ENCODE measurements at regions not wholly inside any gene's neighbourhood (a gene's known extent, or its start where the extent isn't known, plus 50 kb on each side); places are given as distances from the start of the nearest gene placed in this dataset.
"Not testable (repeated sequence)": the region's sequence is repeated elsewhere in the genome, so short reads cannot be mapped to it uniquely, and the experiment has no call there.

DNA sequence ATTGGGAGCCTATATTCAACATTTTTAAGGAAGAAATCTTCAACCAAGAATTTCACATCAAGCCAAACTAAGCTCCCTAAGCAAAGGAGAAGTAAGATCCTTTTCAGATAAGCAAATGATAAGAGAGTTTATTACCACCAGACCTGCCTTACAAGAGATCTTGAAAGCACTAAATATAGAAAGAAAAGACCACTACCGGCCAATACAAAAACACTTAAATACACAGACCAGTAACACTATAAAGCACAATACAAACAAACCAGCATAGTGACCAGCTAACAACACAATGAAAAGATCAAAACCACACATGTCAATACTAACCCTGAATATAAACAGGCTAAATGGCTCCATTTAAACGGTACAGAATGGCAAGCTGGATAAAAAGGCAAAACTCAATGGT lies 165.4 kb downstream of the MRPL39 start:
- H3K4me1 Mint-ChIP-seq (ENCODE audit: low read depth): no peaks in the 10 kb centered on the region

GRCh38 chr21:25437465-25437864 lies 169.8 kb downstream of the MRPL39 start:
- H3K4me3 Mint-ChIP-seq (ENCODE audit: low read depth); DNase-seq (ENCODE audit: low spot score); intact Hi-C loops (cut with micrococcal nuclease); H3K27ac Mint-ChIP-seq; H3K4me1 Mint-ChIP-seq (ENCODE audit: low read depth); H3K27me3 Mint-ChIP-seq (ENCODE audit: low read depth): not testable (repeated sequence)
- peaks cover 15% of the 10 kb centered on the region for H3K36me3 Mint-ChIP-seq (ENCODE audit: low read depth)
- peaks cover 17% of the 10 kb centered on the region for H3K9me3 Mint-ChIP-seq

More for the DNA sequence above, 165.4 kb downstream of the MRPL39 start:
- no peak overlapping the region for H3K4me3 Mint-ChIP-seq (ENCODE audit: low read depth)
- no peak overlapping the region for H3K27ac Mint-ChIP-seq
- no peak for DNase-seq (ENCODE audit: low spot score)
- intact Hi-C loops (cut with micrococcal nuclease): no loop called here
- no peaks in the 10 kb centered on the region for H3K27me3 Mint-ChIP-seq (ENCODE audit: low read depth)
- peaks cover 1% of the 10 kb centered on the region for H3K36me3 Mint-ChIP-seq (ENCODE audit: low read depth)
- H3K9me3 Mint-ChIP-seq: peaks cover 2% of the 10 kb centered on the region

GRCh38 chr21:25428537-25428936 lies 178.7 kb downstream of the MRPL39 start:
- H3K4me1 Mint-ChIP-seq (ENCODE audit: low read depth): peaks cover 47% of the 10 kb centered on the region
- DNase-seq (ENCODE audit: low spot score): no peak
- no peaks in the 10 kb centered on the region for H3K27me3 Mint-ChIP-seq (ENCODE audit: low read depth)
- H3K9me3 Mint-ChIP-seq: peaks cover 3% of the 10 kb centered on the region
- H3K4me3 Mint-ChIP-seq (ENCODE audit: low read depth): peak overlapping the region; percentile 40
- peak overlapping the region; percentile 53 for H3K27ac Mint-ChIP-seq
- H3K36me3 Mint-ChIP-seq (ENCODE audit: low read depth): no peaks in the 10 kb centered on the region
- intact Hi-C loops (cut with micrococcal nuclease): loop anchor here (1.0 to 10.0 kb wide), 9 partner anchors 28 to 376 kb away; partner anchors contain the start of genes ATP5PF and GABPA

DNA sequence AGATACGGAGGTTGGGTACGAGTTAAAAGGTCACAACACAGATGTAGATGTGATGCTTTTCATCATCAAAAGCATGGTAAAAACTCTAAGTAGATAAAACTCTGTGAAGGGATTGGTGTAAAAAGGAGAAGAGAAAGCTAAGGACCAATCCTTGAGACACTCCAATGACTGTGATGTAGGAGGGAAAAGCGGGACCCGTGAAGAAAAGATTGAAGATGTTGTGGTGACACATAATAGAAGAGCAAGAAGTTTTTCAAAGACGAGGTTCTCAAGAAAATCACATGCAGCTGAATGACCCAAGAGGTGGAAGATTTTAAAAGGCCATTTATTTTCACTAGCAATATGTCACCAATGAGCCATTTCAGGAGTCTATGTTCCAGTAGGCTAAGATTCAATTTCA lies 179.5 kb downstream of the MRPL39 start:
- Mint-ChIP-seq H3K4me1 (ENCODE audit: low read depth) (peaks cover 47% of the 10 kb centered on the region), H3K9me3 (peaks cover 3% of the 10 kb centered on the region), H3K4me3 (ENCODE audit: low read depth) (peak overlapping the region; percentile 6), H3K36me3 (ENCODE audit: low read depth) (no peaks in the 10 kb centered on the region), H3K27me3 (ENCODE audit: low read depth) (no peaks in the 10 kb centered on the region), H3K27ac (peak overlapping the region; percentile 13)
- intact Hi-C loops (cut with micrococcal nuclease): loop anchor here (1.0 to 10.0 kb wide), 9 partner anchors 28 to 377 kb away; partner anchors contain the start of genes ATP5PF and GABPA
- DNase-seq (ENCODE audit: low spot score): no peak

DNA sequence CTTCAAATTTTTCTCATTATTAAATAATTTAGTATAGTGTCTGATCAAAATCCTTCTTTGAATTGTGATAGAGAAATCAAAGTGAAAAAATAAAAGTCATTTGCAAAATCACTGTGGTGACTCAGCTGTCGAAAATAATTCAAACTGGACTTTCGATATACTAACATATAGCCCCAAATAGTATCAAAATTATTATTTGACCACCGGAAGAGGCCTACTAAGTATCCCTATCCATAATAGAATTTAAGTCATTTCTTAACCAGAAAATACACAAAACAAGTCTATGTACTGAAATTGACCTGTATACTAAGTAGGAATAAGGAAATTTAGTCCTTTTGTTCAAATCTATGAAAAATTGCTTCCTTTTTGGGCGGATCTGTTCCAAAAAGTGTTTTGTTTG lies 180.7 kb downstream of the MRPL39 start:
- intact Hi-C loops (cut with micrococcal nuclease): loop anchor here (10.0 kb wide), 2 partner anchors 308 to 378 kb away; partner anchors contain the start of genes ATP5PF and GABPA
- H3K27ac Mint-ChIP-seq: no peak overlapping the region
- H3K9me3 Mint-ChIP-seq: no peaks in the 10 kb centered on the region
- peaks cover 51% of the 10 kb centered on the region for H3K4me1 Mint-ChIP-seq (ENCODE audit: low read depth)
- no peak overlapping the region for H3K4me3 Mint-ChIP-seq (ENCODE audit: low read depth)
- DNase-seq (ENCODE audit: low spot score): no peak
- no peaks in the 10 kb centered on the region for H3K27me3 Mint-ChIP-seq (ENCODE audit: low read depth)
- no peaks in the 10 kb centered on the region for H3K36me3 Mint-ChIP-seq (ENCODE audit: low read depth)

DNA sequence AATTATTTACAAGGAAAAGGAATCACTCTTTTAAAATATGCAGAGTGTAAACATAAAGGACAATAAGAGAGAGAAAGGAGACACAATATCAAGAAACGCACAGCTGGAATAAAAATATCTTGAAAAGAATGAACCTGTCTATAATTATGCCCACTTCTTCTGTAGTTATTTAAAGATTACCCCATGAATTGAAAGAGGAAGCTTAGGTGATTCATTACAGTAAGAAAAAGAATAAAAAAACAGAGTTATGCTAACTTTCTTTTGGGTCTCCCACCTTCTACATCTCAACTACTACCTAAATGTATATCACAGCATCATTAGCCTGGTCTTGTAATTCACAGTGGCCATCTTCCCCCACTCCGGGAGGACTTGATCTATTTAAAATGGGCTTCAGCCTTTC lies 182.1 kb downstream of the MRPL39 start:
- Mint-ChIP-seq H3K4me1 (ENCODE audit: low read depth) (peaks cover 60% of the 10 kb centered on the region), H3K36me3 (ENCODE audit: low read depth) (no peaks in the 10 kb centered on the region), H3K4me3 (ENCODE audit: low read depth) (no peak overlapping the region)

DNA sequence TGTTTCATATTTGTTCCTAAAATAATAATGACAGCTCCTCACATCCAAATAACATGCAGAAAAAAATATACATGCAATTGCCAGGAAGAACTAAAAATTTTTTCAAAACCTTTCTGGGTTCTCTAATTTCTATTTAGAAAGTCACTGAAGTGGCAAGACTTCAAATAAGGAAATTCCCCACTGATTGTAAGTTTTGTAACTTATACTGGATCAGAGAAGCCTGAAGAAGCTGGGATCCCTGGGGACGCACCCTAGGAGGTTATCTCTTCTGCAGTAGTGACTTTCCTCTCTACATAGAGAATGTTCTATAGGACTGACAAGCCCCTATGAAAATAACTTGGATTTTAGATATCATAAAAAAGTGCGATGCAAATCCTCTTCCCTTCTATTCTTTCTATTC lies 182.6 kb downstream of the MRPL39 start:
- Mint-ChIP-seq H3K36me3 (ENCODE audit: low read depth) (no peaks in the 10 kb centered on the region), H3K4me3 (ENCODE audit: low read depth) (no peak overlapping the region), H3K4me1 (ENCODE audit: low read depth) (peaks cover 62% of the 10 kb centered on the region), H3K27me3 (ENCODE audit: low read depth) (no peaks in the 10 kb centered on the region), H3K27ac (no peak overlapping the region), H3K9me3 (no peaks in the 10 kb centered on the region)
- intact Hi-C loops (cut with micrococcal nuclease): loop anchor here (5.0 to 10.0 kb wide), 3 partner anchors 283 to 380 kb away; partner anchors contain the start of genes ATP5PF and GABPA
- no peak for DNase-seq (ENCODE audit: low spot score)

More for the DNA sequence above, 182.1 kb downstream of the MRPL39 start:
- DNase-seq (ENCODE audit: low spot score): no peak
- Mint-ChIP-seq H3K9me3 (no peaks in the 10 kb centered on the region), H3K27ac (no peak overlapping the region), H3K27me3 (ENCODE audit: low read depth) (no peaks in the 10 kb centered on the region)
- intact Hi-C loops (cut with micrococcal nuclease): loop anchor here (10.0 kb wide), 2 partner anchors 310 to 380 kb away; partner anchors contain the start of genes ATP5PF and GABPA

DNA sequence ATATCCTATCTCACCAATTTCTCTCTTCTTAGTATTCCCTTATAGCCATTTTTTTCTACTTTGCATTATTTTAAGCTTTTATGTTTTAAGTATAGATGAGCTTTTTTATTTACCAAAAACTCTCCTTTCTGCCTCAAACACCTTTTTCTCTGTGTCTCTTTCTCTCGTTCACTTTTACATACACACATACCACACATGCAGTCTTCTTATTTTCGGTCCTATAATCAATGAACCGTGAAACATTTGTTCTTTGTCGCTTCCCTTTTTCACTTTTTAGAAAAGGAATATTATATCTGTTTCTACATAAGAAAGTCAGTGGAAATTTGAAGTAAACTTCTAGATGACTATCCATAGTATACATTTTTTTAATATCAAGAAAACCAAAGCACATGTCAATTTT lies 183.2 kb downstream of the MRPL39 start:
- Mint-ChIP-seq H3K27ac (peak overlapping the region; percentile 13), H3K36me3 (ENCODE audit: low read depth) (no peaks in the 10 kb centered on the region), H3K27me3 (ENCODE audit: low read depth) (no peaks in the 10 kb centered on the region), H3K4me1 (ENCODE audit: low read depth) (peaks cover 59% of the 10 kb centered on the region), H3K9me3 (no peaks in the 10 kb centered on the region), H3K4me3 (ENCODE audit: low read depth) (peak overlapping the region; percentile 51)
- intact Hi-C loops (cut with micrococcal nuclease): loop anchor here (5.0 to 10.0 kb wide), 3 partner anchors 283 to 381 kb away; partner anchors contain the start of genes ATP5PF and GABPA
- no peak for DNase-seq (ENCODE audit: low spot score)

DNA sequence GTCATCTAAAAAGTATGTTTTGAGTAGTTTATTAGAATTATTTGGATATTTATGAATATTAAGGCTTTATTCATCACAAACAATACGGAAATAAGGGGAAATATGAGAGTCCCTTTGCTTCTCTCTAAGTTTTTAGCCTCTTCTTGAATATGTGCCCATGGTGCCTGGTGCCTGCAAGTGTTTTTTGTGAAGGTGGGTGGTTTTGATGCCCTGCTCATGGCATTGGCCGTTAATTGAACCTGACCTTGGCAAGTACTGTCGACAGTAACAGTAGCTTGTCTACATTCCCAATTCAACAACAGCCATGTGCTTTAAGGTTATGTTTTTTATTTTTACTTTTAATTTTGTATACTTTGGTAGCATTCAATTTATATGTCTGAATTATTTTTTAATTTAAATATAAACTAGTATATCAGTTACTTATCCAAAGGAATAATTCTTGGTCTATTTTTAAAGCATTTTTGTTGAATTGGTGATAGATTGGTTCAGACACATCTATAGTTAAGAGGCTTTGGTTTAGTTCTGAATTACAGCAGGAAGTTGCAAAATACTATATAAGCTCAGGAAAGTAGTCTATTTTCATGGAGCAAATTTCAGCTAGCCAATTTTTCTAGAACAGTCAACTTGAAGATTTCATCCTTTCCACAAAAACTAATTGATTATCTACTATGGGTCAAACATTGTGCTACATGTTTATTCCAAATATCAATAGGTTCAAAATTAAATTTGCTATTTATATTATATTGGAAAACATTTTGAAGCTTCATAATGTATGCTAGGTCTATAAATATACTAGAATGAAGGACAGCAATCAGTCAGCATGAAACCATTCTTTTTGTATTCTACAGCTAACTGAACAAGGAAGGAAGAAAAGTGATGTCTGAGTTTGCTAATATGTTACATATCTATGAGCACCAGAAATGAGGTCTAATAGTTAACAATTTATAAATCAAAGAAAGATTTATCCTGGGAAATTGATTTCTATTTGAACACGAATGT lies 184.4 kb downstream of the MRPL39 start:
- H3K27me3 Mint-ChIP-seq (ENCODE audit: low read depth): no peaks in the 10 kb centered on the region
- DNase-seq (ENCODE audit: low spot score): no peak
- H3K4me3 Mint-ChIP-seq (ENCODE audit: low read depth): no peak overlapping the region
- H3K27ac Mint-ChIP-seq: peak overlapping the region; percentile 77
- H3K4me1 Mint-ChIP-seq (ENCODE audit: low read depth): peaks cover 50% of the 10 kb centered on the region
- H3K9me3 Mint-ChIP-seq: no peaks in the 10 kb centered on the region
- intact Hi-C loops (cut with micrococcal nuclease): loop anchor here (5.0 to 10.0 kb wide), 3 partner anchors 284 to 382 kb away; partner anchors contain the start of genes ATP5PF and GABPA
- no peaks in the 10 kb centered on the region for H3K36me3 Mint-ChIP-seq (ENCODE audit: low read depth)

DNA sequence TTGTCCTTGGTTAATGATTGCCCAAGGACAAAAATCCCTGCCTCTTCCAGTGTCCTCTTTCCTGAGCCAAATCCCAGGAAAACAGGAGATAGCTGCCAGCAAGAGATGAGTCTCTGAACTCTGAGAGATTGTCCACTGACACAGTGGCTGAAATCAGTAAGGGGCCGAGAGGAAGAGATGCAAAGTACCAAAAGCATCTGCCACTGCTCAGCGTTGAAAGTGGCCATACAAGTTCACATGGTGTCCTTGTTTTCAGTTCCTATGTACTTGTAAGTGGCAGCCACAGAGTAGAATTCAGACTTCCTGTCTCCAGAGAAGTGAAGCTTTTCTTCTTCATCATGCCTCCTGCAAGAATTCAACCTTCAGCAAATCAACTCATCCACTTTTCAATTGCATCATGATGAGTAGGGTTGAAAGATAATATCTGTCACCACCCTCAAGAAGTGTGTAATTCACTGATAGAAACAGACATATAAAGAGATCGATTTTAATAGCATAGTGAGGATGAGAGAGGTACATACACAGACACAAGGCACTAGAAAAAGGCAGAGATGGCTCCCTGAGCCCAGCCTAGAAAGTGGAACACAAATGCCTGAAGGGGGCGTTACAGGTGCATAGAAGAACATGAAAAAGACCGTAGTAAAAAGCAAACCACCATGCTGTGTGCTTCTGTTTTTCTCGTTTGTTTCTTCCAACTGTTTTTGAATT lies 185.8 kb downstream of the MRPL39 start:
- Mint-ChIP-seq H3K4me3 (ENCODE audit: low read depth) (peak overlapping the region; percentile 68), H3K27me3 (ENCODE audit: low read depth) (no peaks in the 10 kb centered on the region), H3K36me3 (ENCODE audit: low read depth) (no peaks in the 10 kb centered on the region), H3K9me3 (no peaks in the 10 kb centered on the region), H3K27ac (peak overlapping the region; percentile 92), H3K4me1 (ENCODE audit: low read depth) (peaks cover 43% of the 10 kb centered on the region)
- intact Hi-C loops (cut with micrococcal nuclease): loop anchor here (1.0 to 10.0 kb wide), 12 partner anchors 25 to 383 kb away; partner anchors contain the start of genes ATP5PF, GABPA and MRPL39
- peak; percentile 59 for DNase-seq (ENCODE audit: low spot score)

- H3K36me3 Mint-ChIP-seq (ENCODE audit: low read depth): no peaks in the 10 kb centered on the region
- no peak overlapping the region for H3K4me3 Mint-ChIP-seq (ENCODE audit: low read depth)
- H3K4me1 Mint-ChIP-seq (ENCODE audit: low read depth): peaks cover 43% of the 10 kb centered on the region
- intact Hi-C loops (cut with micrococcal nuclease): loop anchor here (1.0 to 10.0 kb wide), 12 partner anchors 25 to 384 kb away; partner anchors contain the start of genes ATP5PF, GABPA and MRPL39
- H3K27ac Mint-ChIP-seq: peak overlapping the region; percentile 92
- no peak for DNase-seq (ENCODE audit: low spot score)
- H3K27me3 Mint-ChIP-seq (ENCODE audit: low read depth): no peaks in the 10 kb centered on the region
- no peaks in the 10 kb centered on the region for H3K9me3 Mint-ChIP-seq
Observed at GRCh38 chr21:25420831-25421230, 186.4 kb downstream of the MRPL39 start.

DNA sequence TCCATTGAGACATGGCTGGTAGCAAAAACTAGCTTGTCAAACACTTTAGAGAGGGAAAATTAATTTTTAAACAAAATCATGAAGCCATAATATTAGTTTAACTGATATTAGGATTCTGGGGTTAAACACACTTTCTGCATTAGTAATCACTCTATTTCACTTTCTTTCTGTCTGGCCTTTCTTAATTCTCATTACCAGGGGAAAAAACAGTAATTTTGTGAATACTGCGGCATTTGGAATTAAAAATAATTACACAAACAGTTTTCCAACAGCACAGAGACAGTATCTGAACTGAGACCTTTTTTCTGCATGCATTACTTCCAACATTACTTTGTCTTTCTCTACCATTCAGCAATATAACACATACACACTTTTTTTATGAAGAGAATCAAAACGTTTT lies 190.6 kb downstream of the MRPL39 start:
- peaks cover 6% of the 10 kb centered on the region for H3K36me3 Mint-ChIP-seq (ENCODE audit: low read depth)
- no peak for DNase-seq (ENCODE audit: low spot score)
- H3K4me3 Mint-ChIP-seq (ENCODE audit: low read depth): no peak overlapping the region
- peaks cover 23% of the 10 kb centered on the region for H3K4me1 Mint-ChIP-seq (ENCODE audit: low read depth)
- no peaks in the 10 kb centered on the region for H3K27me3 Mint-ChIP-seq (ENCODE audit: low read depth)
- intact Hi-C loops (cut with micrococcal nuclease): no loop called here
- H3K9me3 Mint-ChIP-seq: peaks cover 10% of the 10 kb centered on the region
- H3K27ac Mint-ChIP-seq: no peak overlapping the region
